HepG2 (cell line): ENCODE measurements at regions not wholly inside any gene's neighbourhood (a gene's known extent, or its start where the extent isn't known, plus 50 kb on each side); places are given as distances from the start of the nearest gene placed in this dataset.

Experiments
- ATAC-seq: fragments of 200-7000 bp; cut with Tn5 transposase; 3 replicates; pipeline ENCODE4 v1.9.1; 2020; ENCODE audit warnings: mild to moderate bottlenecking, moderate library complexity
- BruUV-seq: library from RNA; stranded (reverse); fragments of 400-500 nt; replicated peaks from 2 replicates; lab custom pipeline; 2021; lab: Mats Ljungman, UMichigan
- CTCF ChIA-PET: fragments of 300-600 bp; formaldehyde crosslinking; extraction: SDS; loops from one replicate; lab custom pipeline; 2021; ENCODE audit warnings: low total read pairs, inconsistent platforms, low intra/inter-chr PET ratio; lab: Yijun Ruan, JAX
- POLR2A ChIA-PET: fragments of 350-600 bp; sonication (Branson Sonifier 250); formaldehyde crosslinking; loops from one replicate; lab custom pipeline; 2020; ENCODE audit warnings: antibody characterized with exemption, inconsistent platforms; lab: Yijun Ruan, JAX
- DNase-seq: peaks from one replicate; pipeline ENCODE4 v3.0.0-alpha.2; 2015; ENCODE audit warnings: low spot score
- FAIRE-seq: peaks from 3 replicates; lab custom pipeline; 2011; peaks lifted over from hg19 to GRCh38; lab: Jason Lieb, UNC
- H2AFZ ChIP-seq: one replicate; pipeline ENCODE4 v1.6.1; 2011; ENCODE audit warnings: low read length, inconsistent platforms
- H3K27ac ChIP-seq: fragments of 300-600 bp; 3 replicates; pipeline ENCODE4 v1.8.0; 2011; ENCODE audit warnings: mixed run types, mild to moderate bottlenecking, mixed read lengths, low read length, inconsistent platforms; ENCODE audit not compliant: insufficient read depth; ENCODE audit errors: extremely low read length
- H3K27me3 ChIP-seq, 2 experiments: fragments of 200-600 bp in 1 of 2; 2 replicates in 1 of 2; 3 replicates in 1 of 2; pipeline versions ENCODE4 v1.6.0 to v1.8.0; 2011; ENCODE audit warnings: low read length in 2 of 2, mild to moderate bottlenecking in 2 of 2, moderate library complexity in 2 of 2, inconsistent platforms in 1 of 2; ENCODE audit not compliant: insufficient read depth in 2 of 2, control insufficient read depth in 1 of 2
- H3K36me3 ChIP-seq, 2 experiments: fragments of 200-600 bp in 1 of 2; replicated peaks in 1 of 2; 2 replicates in 1 of 2; 3 replicates in 1 of 2; pipeline versions ENCODE4 v1.5.1 to v1.8.0; 2011; ENCODE audit warnings: low read length in 2 of 2, inconsistent platforms in 1 of 2; ENCODE audit not compliant: insufficient read depth in 2 of 2, control insufficient read depth in 1 of 2
- H3K4me1 ChIP-seq: 2 replicates; pipeline ENCODE4 v1.5.1; 2012; ENCODE audit warnings: low read length, inconsistent platforms; ENCODE audit not compliant: insufficient read depth
- H3K4me2 ChIP-seq: 2 replicates; pipeline ENCODE4 v1.6.0; 2011; ENCODE audit warnings: low read depth, low read length, inconsistent platforms
- H3K4me3 ChIP-seq, 3 experiments: fragments of 200-600 bp in 1 of 3; sonication (generic), shearing (Covaris generic) in 1 of 3; replicated peaks in 1 of 3; 2 replicates each; pipeline ENCODE4 v1.5.1; 2011 to 2016; ENCODE audit warnings: low read length in 3 of 3, inconsistent platforms in 2 of 3, low read depth in 2 of 3, mild to moderate bottlenecking in 2 of 3, control low read depth in 1 of 3, mixed read lengths in 1 of 3; ENCODE audit not compliant: insufficient read depth in 1 of 3
- H3K79me2 ChIP-seq: one replicate; pipeline ENCODE4 v1.6.1; 2011; ENCODE audit warnings: low read length, inconsistent platforms; ENCODE audit not compliant: insufficient read depth
- H3K9ac ChIP-seq: 2 replicates; pipeline ENCODE4 v1.6.0; 2011; ENCODE audit warnings: mild to moderate bottlenecking, low read depth, low read length, inconsistent platforms; ENCODE audit not compliant: insufficient read depth
- H3K9me3 ChIP-seq: 2 replicates; pipeline ENCODE4 v1.5.1; 2012; ENCODE audit warnings: mild to moderate bottlenecking, low read length
- H4K20me1 ChIP-seq: 2 replicates; pipeline ENCODE4 v1.6.0; 2011; ENCODE audit warnings: inconsistent platforms, mild to moderate bottlenecking, low read length, moderate library complexity; ENCODE audit not compliant: insufficient read depth
- EHMT2 ChIP-seq: fragments of 200-600 bp; sonication (generic); IDR thresholded peaks from 2 replicates; pipeline ENCODE4 v1.7.0; 2017; ENCODE audit warnings: antibody characterized with exemption, low read depth, low read length, borderline replicate concordance
- HOXD1 ChIP-seq: sonication (generic); formaldehyde crosslinking; IDR thresholded peaks from 2 replicates; pipeline ENCODE4 v1.5.0; 2020; ENCODE audit warnings: missing genetic modification reagents
- TAF1 ChIP-seq: sonication (generic); formaldehyde crosslinking; IDR thresholded peaks from 2 replicates; pipeline ENCODE4 v1.4.0; 2020; ENCODE audit warnings: missing genetic modification reagents
- U2AF2 ChIP-seq: fragments of 200-400 bp; formaldehyde crosslinking; IDR thresholded peaks from 2 replicates; pipeline ENCODE4 v1.6.1; 2017; ENCODE audit warnings: low read depth, mild to moderate bottlenecking, low read length
- ZMYM2 ChIP-seq: sonication (generic); formaldehyde crosslinking; IDR thresholded peaks from 2 replicates; pipeline ENCODE4 v1.8.0; 2022; ENCODE audit warnings: mild to moderate bottlenecking, missing genetic modification reagents
- ZNF138 ChIP-seq: sonication (generic); formaldehyde crosslinking; IDR thresholded peaks from 2 replicates; pipeline ENCODE4 v1.5.0; 2020; ENCODE audit warnings: mild to moderate bottlenecking, low read depth, missing genetic modification reagents
- ZNF660 ChIP-seq: sonication (generic); formaldehyde crosslinking; IDR thresholded peaks from 2 replicates; pipeline ENCODE4 v1.5.1; 2020; ENCODE audit warnings: mild to moderate bottlenecking, low read depth, missing genetic modification reagents, borderline replicate concordance
- ZNF7 ChIP-seq: IDR thresholded peaks from 2 replicates; pipeline ENCODE4 v1.6.1; 2016; ENCODE audit warnings: missing biosample characterization, missing genetic modification reagents
- ZNF746 ChIP-seq: sonication (generic); formaldehyde crosslinking; IDR thresholded peaks from 2 replicates; pipeline ENCODE4 v1.8.0; 2022; ENCODE audit warnings: mild to moderate bottlenecking, missing genetic modification reagents
- ZNF747 ChIP-seq: sonication (generic); formaldehyde crosslinking; IDR thresholded peaks from 2 replicates; pipeline ENCODE4 v1.8.1; 2023; ENCODE audit warnings: missing genetic modification reagents, mild to moderate bottlenecking, borderline replicate concordance
- WGBS: methylation state at CpG from one replicate; pipeline ENCODE4 v1.1.6; 2017; ENCODE audit warnings: low lambda C conversion rate; 5-methylcytosine and 5-hydroxymethylcytosine counted together
- in situ Hi-C: cut with HindIII; loops from 2 replicates; pipeline ENCODE4 v1.10.0; 2017; ENCODE audit warnings: low pct_unique_long_range_greater_than_20kb; ENCODE audit not compliant: extremely low pct_ligation_motif_present
- intact Hi-C: fragments of 100-400 bp; cut with micrococcal nuclease; formaldehyde crosslinking; loops from one replicate; pipeline ENCODE4 v1.10.0; 2022; ENCODE audit not compliant: unreplicated experiment
- TF ChIP-seq, protein P1 (sequence below): IDR thresholded peaks from 2 replicates; pipeline ENCODE4 v1.6.1; 2018; ENCODE audit warnings: missing genetic modification reagents
- TF ChIP-seq, protein P2 (sequence below): sonication (generic); formaldehyde crosslinking; IDR thresholded peaks from 2 replicates; pipeline ENCODE4 v1.5.1; 2020; ENCODE audit warnings: missing genetic modification reagents, mild to moderate bottlenecking, borderline replicate concordance
- TF ChIP-seq, protein P3 (sequence below): sonication (generic); formaldehyde crosslinking; IDR thresholded peaks from 2 replicates; pipeline ENCODE4 v1.4.0; 2020; ENCODE audit warnings: missing genetic modification reagents; ENCODE audit errors: not compliant biosample characterization
- TF ChIP-seq, protein P4 (sequence below): IDR thresholded peaks from 2 replicates; pipeline ENCODE4 v1.6.1; 2016; ENCODE audit warnings: low read depth, missing genetic modification reagents, missing compliant biosample characterization

DNA sequence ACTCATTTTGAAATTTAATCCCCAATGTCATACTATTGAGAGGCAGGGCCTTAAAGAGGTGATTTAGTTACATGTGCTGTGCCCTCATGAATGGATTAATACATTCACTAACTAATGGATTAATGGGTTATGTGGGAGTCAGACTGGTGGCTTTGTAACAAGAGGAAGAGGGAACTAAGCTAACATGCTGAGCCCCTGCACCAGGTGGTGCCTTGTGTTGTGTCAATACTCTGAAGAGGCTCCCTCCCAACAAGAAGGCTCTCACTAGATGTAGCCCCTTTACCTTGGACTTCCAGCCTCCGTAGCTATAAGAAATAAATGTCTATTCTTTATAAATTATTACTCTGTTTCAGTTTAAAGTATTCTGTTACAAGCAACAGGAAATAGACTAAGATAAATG lies 411.9 kb upstream of the EMCN start (continued):
- TF ChIP-seq ZNF7 (CRISPR knock-in tag) (no peak), ZNF747 (CRISPR knock-in tag) (no peak), U2AF2 (no peak), TAF1 (CRISPR knock-in tag) (no peak), HOXD1 (CRISPR knock-in tag) (no peak), EHMT2 (no peak), ZNF746 (CRISPR knock-in tag) (no peak), ZMYM2 (CRISPR knock-in tag) (no peak)
- TF ChIP-seq, protein P1, sequence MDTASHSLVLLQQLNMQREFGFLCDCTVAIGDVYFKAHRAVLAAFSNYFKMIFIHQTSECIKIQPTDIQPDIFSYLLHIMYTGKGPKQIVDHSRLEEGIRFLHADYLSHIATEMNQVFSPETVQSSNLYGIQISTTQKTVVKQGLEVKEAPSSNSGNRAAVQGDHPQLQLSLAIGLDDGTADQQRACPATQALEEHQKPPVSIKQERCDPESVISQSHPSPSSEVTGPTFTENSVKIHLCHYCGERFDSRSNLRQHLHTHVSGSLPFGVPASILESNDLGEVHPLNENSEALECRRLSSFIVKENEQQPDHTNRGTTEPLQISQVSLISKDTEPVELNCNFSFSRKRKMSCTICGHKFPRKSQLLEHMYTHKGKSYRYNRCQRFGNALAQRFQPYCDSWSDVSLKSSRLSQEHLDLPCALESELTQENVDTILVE: no peak

DNA sequence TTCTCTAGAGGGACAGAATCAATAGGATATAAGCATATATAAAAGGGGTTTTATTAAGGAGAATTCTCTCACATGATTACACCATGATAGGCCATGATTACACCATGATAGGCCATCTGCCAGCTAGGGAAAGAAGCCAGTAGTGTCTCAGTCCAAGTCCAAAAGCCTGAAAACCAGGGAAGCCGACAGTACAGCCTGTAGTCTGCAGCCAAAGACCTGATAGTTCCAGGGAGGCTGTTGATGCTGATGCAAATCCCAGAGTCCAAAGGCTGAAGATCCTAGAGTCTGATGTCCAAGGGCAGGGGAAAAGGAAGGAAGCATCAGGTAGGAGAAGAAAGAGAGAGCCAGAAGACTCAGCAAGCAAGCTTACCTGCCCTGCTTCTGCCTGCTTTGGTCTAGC lies 411.3 kb upstream of the EMCN start:
- H3K36me3 ChIP-seq: no peaks in the 10 kb centered on the region
- no peaks in the 10 kb centered on the region for H3K9me3 ChIP-seq
- BruUV-seq: no TSS peak
- no peak for DNase-seq
- POLR2A ChIA-PET: no interaction called here
- H3K4me1 ChIP-seq: no peaks in the 10 kb centered on the region
- 0% methylated on average over 1 of the region's 1 CpG for WGBS
- H3K27me3 ChIP-seq: no peaks in the 10 kb centered on the region
- TF ChIP-seq ZNF660 (CRISPR knock-in tag): no peak
- no peak for TF ChIP-seq ZNF138 (CRISPR knock-in tag)
- TF ChIP-seq, protein P2, sequence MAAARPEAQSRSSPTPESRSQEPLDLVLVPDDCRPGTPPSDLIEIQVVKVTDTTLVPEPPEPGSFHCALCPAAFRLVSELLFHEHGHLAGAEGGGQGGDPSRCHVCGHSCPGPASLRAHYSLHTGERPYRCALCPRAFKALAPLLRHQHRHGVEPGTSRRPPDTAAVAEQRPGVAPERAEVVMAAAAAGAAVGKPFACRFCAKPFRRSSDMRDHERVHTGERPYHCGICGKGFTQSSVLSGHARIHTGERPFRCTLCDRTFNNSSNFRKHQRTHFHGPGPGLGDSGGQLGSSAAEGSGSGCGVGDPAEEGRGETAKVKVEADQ (CRISPR knock-in tag): no peak
- TF ChIP-seq, protein P3, sequence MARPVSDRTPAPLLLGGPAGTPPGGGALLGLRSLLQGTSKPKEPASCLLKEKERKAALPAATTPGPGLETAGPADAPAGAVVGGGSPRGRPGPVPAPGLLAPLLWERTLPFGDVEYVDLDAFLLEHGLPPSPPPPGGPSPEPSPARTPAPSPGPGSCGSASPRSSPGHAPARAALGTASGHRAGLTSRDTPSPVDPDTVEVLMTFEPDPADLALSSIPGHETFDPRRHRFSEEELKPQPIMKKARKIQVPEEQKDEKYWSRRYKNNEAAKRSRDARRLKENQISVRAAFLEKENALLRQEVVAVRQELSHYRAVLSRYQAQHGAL (CRISPR knock-in tag): no peak
- TF ChIP-seq, protein P4, sequence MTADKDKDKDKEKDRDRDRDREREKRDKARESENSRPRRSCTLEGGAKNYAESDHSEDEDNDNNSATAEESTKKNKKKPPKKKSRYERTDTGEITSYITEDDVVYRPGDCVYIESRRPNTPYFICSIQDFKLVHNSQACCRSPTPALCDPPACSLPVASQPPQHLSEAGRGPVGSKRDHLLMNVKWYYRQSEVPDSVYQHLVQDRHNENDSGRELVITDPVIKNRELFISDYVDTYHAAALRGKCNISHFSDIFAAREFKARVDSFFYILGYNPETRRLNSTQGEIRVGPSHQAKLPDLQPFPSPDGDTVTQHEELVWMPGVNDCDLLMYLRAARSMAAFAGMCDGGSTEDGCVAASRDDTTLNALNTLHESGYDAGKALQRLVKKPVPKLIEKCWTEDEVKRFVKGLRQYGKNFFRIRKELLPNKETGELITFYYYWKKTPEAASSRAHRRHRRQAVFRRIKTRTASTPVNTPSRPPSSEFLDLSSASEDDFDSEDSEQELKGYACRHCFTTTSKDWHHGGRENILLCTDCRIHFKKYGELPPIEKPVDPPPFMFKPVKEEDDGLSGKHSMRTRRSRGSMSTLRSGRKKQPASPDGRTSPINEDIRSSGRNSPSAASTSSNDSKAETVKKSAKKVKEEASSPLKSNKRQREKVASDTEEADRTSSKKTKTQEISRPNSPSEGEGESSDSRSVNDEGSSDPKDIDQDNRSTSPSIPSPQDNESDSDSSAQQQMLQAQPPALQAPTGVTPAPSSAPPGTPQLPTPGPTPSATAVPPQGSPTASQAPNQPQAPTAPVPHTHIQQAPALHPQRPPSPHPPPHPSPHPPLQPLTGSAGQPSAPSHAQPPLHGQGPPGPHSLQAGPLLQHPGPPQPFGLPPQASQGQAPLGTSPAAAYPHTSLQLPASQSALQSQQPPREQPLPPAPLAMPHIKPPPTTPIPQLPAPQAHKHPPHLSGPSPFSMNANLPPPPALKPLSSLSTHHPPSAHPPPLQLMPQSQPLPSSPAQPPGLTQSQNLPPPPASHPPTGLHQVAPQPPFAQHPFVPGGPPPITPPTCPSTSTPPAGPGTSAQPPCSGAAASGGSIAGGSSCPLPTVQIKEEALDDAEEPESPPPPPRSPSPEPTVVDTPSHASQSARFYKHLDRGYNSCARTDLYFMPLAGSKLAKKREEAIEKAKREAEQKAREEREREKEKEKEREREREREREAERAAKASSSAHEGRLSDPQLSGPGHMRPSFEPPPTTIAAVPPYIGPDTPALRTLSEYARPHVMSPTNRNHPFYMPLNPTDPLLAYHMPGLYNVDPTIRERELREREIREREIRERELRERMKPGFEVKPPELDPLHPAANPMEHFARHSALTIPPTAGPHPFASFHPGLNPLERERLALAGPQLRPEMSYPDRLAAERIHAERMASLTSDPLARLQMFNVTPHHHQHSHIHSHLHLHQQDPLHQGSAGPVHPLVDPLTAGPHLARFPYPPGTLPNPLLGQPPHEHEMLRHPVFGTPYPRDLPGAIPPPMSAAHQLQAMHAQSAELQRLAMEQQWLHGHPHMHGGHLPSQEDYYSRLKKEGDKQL: no peak
- ATAC-seq: no peak
- no peak overlapping the region for H2AFZ ChIP-seq
- no peak for FAIRE-seq
- H3K4me3 ChIP-seq: no peak overlapping the region
- H3K79me2 ChIP-seq: no peaks in the 10 kb centered on the region
- intact Hi-C loops: no loop called here
- no peak overlapping the region for H3K4me2 ChIP-seq
- H3K27ac ChIP-seq: no peak overlapping the region
- in situ Hi-C loops: no loop called here
- no peaks in the 10 kb centered on the region for H4K20me1 ChIP-seq
- H3K9ac ChIP-seq: no peak overlapping the region
- CTCF ChIA-PET: no interaction called here
